SK-N-SH (cell line): ENCODE measurements at regions not wholly inside any gene's neighbourhood (a gene's known extent, or its start where the extent isn't known, plus 50 kb on each side); places are given as distances from the start of the nearest gene placed in this dataset.

ENCODE experiments used
- CTCF ChIA-PET: fragments of 300-600, 350-600 bp; formaldehyde crosslinking; extraction: SDS; loops from one replicate; lab custom pipeline; 2021; lab: Yijun Ruan, JAX
- POLR2A ChIA-PET: fragments of 350-600 bp; sonication (Branson Sonifier 250); formaldehyde crosslinking; extraction: SDS; loops from one replicate; lab custom pipeline; 2020; ENCODE audit warnings: antibody characterized with exemption, inconsistent platforms; lab: Yijun Ruan, JAX
- DNase-seq: peaks from one replicate; pipeline ENCODE4 v3.0.0; 2012
- H2AFZ ChIP-seq: fragments of 200-600 bp; sonication (generic); 2 replicates; pipeline ENCODE4 v1.8.1; 2016; ENCODE audit warnings: antibody characterized with exemption, mild to moderate bottlenecking, low read depth
- H3F3A ChIP-seq: fragments of 200-600 bp; sonication (generic); replicated peaks from 2 replicates; pipeline ENCODE3; 2016; ENCODE audit warnings: antibody characterized with exemption, mild to moderate bottlenecking; ENCODE audit not compliant: insufficient read depth
- H3K27ac ChIP-seq, 2 experiments: fragments of 200-500 bp in 1 of 2; fragments of 200-600 bp in 1 of 2; sonication (Bioruptor generic) in 1 of 2; sonication (generic), shearing (Covaris generic) in 1 of 2; 2 replicates each; pipeline versions ENCODE4 v1.5.1 to v1.6.1; 2014 to 2016; ENCODE audit warnings: low read depth in 2 of 2, inconsistent platforms in 1 of 2, low read length in 1 of 2, mild to moderate bottlenecking in 1 of 2, mixed read lengths in 1 of 2
- H3K27me3 ChIP-seq: fragments of 200-600 bp; sonication (generic), shearing (Covaris generic); 2 replicates; pipeline ENCODE4 v1.6.1; 2016; ENCODE audit warnings: mixed run types; ENCODE audit not compliant: insufficient read depth
- H3K36me3 ChIP-seq, 2 experiments: fragments of 200-500 bp in 1 of 2; fragments of 200-600 bp in 1 of 2; sonication (Bioruptor generic) in 1 of 2; sonication (generic) in 1 of 2; replicated peaks in 1 of 2; 2 replicates each; pipeline versions ENCODE3 to v1.5.1; 2014 to 2016; ENCODE audit warnings: low read length in 1 of 2, mild to moderate bottlenecking in 1 of 2; ENCODE audit not compliant: insufficient read depth in 2 of 2, control insufficient read depth in 1 of 2
- H3K4me1 ChIP-seq, 2 experiments: fragments of 200-500 bp in 1 of 2; fragments of 200-600 bp in 1 of 2; sonication (Bioruptor generic) in 1 of 2; sonication (generic), shearing (Covaris generic) in 1 of 2; 2 replicates each; pipeline versions ENCODE4 v1.5.1 to v1.6.1; 2014 to 2016; ENCODE audit warnings: low read depth in 1 of 2, low read length in 1 of 2, mixed run types in 1 of 2; ENCODE audit not compliant: insufficient read depth in 2 of 2, control insufficient read depth in 1 of 2
- H3K4me2 ChIP-seq: fragments of 200-600 bp; sonication (generic), shearing (Covaris generic); 2 replicates; pipeline ENCODE4 v1.6.1; 2017; ENCODE audit warnings: mixed run types
- H3K4me3 ChIP-seq, 2 experiments: fragments of 200-500 bp in 1 of 2; fragments of 200-600 bp in 1 of 2; sonication (Bioruptor generic) in 1 of 2; sonication (generic), shearing (Covaris generic) in 1 of 2; 2 replicates each; pipeline versions ENCODE4 v1.5.1 to v1.8.1; 2014 to 2016; ENCODE audit warnings: low read depth in 2 of 2, inconsistent platforms in 1 of 2, low read length in 1 of 2, mild to moderate bottlenecking in 1 of 2, mixed read lengths in 1 of 2, moderate library complexity in 1 of 2
- H3K79me2 ChIP-seq: fragments of 200-600 bp; sonication (generic); 2 replicates; pipeline ENCODE4 v1.8.1; 2017; ENCODE audit warnings: mild to moderate bottlenecking; ENCODE audit not compliant: insufficient read depth
- H3K9ac ChIP-seq: fragments of 200-600 bp; sonication (generic); 2 replicates; pipeline ENCODE4 v1.6.1; 2017; ENCODE audit warnings: mixed run types
- H3K9me2 ChIP-seq: fragments of 200-600 bp; sonication (generic); 2 replicates; pipeline ENCODE4 v1.6.1; 2017; ENCODE audit warnings: mixed run types
- H3K9me3 ChIP-seq: fragments of 200-600 bp; sonication (generic); 2 replicates; pipeline ENCODE4 v1.6.1; 2017; ENCODE audit warnings: mixed run types, mild to moderate bottlenecking, moderate library complexity
- H4K20me1 ChIP-seq: fragments of 200-600 bp; sonication (generic); 2 replicates; pipeline ENCODE4 v1.6.1; 2017; ENCODE audit warnings: mild to moderate bottlenecking, mixed run types; ENCODE audit not compliant: insufficient read depth
- CHD2 ChIP-seq: fragments of 150-350 bp; IDR thresholded peaks from 2 replicates; pipeline ENCODE4 v1.6.1; 2018; ENCODE audit warnings: low read length; ENCODE audit not compliant: partially characterized antibody
- ELF1 ChIP-seq: IDR thresholded peaks from 2 replicates; pipeline ENCODE4 v1.4.0; 2012
- EZH2phosphoT487 ChIP-seq: fragments of 200-600 bp; sonication (generic); IDR thresholded peaks from 2 replicates; pipeline ENCODE4 v1.6.1; 2017; ENCODE audit warnings: low read depth, mixed run types, mild to moderate bottlenecking, antibody characterized with exemption, moderate library complexity, borderline replicate concordance
- FOXM1 ChIP-seq: IDR thresholded peaks from 2 replicates; pipeline ENCODE4 v1.4.0; 2012; ENCODE audit warnings: low read depth, mild to moderate bottlenecking
- GABPA ChIP-seq: IDR thresholded peaks from 2 replicates; pipeline ENCODE4 v1.4.0; 2012; ENCODE audit warnings: low read depth, mild to moderate bottlenecking
- GATA2 ChIP-seq: sonication (generic); formaldehyde crosslinking; IDR thresholded peaks from 2 replicates; pipeline ENCODE4 v1.5.0; 2020; ENCODE audit warnings: mild to moderate bottlenecking, missing genetic modification reagents
- JUND ChIP-seq: IDR thresholded peaks from 2 replicates; pipeline ENCODE4 v1.4.0; 2012
- NFIC ChIP-seq: IDR thresholded peaks from 2 replicates; pipeline ENCODE4 v1.4.0; 2012; ENCODE audit warnings: borderline replicate concordance
- NRF1 ChIP-seq: IDR thresholded peaks from 2 replicates; pipeline ENCODE4 v1.6.1; 2012; ENCODE audit warnings: low read depth, mild to moderate bottlenecking, low read length
- POLR2AphosphoS5 ChIP-seq: IDR thresholded peaks from 2 replicates; pipeline ENCODE4 v1.6.1; 2012; ENCODE audit warnings: low read depth, low read length
- RCOR1 ChIP-seq: fragments of 150-350 bp; IDR thresholded peaks from 2 replicates; pipeline ENCODE4 v1.6.1; 2017; ENCODE audit warnings: antibody characterized with exemption, low read length
- TAF1 ChIP-seq: IDR thresholded peaks from 2 replicates; pipeline ENCODE4 v1.6.1; 2012; ENCODE audit warnings: low read depth, mild to moderate bottlenecking, low read length, moderate library complexity, borderline replicate concordance
- TEAD4 ChIP-seq: IDR thresholded peaks from 2 replicates; pipeline ENCODE4 v1.4.0; 2012; ENCODE audit warnings: mild to moderate bottlenecking, borderline replicate concordance; ENCODE audit not compliant: insufficient read depth
- WGBS: methylation state at CpG from one replicate; pipeline ENCODE4 v1.1.6; 2017; ENCODE audit warnings: low lambda C conversion rate; 5-methylcytosine and 5-hydroxymethylcytosine counted together
- TF ChIP-seq, protein P1 (sequence below): IDR thresholded peaks from 2 replicates; pipeline ENCODE4 v1.4.0; 2012; ENCODE audit warnings: low read depth, borderline replicate concordance
- TF ChIP-seq, protein P2 (sequence below): IDR thresholded peaks from 2 replicates; pipeline ENCODE4 v1.6.1; 2012; ENCODE audit warnings: mild to moderate bottlenecking, low read depth, low read length, moderate library complexity
- TF ChIP-seq, protein P3 (sequence below): IDR thresholded peaks from 2 replicates; pipeline ENCODE4 v1.4.0; 2012; ENCODE audit warnings: low read depth
- TF ChIP-seq, protein P4 (sequence below): fragments of 200-600 bp; sonication (generic); IDR thresholded peaks from 2 replicates; pipeline ENCODE4 v1.6.1; 2017; ENCODE audit warnings: antibody characterized with exemption, mild to moderate bottlenecking, moderate library complexity
- TF ChIP-seq, protein P5 (sequence below): IDR thresholded peaks from 2 replicates; pipeline ENCODE4 v1.4.0; 2012; ENCODE audit warnings: low read depth, borderline replicate concordance

DNA sequence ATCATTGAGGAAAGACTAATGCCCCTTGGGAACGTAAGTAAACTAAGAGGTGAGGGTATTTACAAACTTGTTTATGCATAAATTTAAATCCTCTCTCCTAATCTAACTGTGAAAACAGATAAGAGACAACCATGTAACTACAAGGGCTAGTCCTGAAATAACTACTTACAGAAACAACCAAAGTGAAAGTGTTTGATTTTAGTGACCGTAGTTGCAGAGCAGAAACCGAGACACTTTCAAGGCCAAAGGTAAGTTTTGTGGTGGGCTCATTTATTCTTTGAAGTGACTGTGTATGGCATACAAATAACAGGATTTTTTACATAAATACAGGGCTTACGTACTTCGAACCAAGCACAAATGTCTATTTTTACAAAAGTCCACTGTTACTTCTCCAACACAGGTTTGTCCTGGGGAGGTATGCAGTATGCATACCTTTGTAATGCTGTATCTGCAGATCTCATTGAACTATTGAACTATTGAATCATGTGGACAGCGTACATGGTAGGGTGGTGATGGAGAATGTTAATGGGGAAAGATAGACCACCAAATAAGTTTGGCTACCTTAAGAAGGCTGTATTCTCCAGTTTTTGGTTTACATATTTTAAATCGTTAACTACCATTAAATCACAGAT, 99.6 kb upstream of the RBMS3 start:
- no peak overlapping the region for H3K4me2 ChIP-seq

More for the DNA sequence above, 99.6 kb upstream of the RBMS3 start:
- Histone ChIP-seq H3F3A (peaks cover 31% of the 10 kb centered on the region), H3K27me3 (no peaks in the 10 kb centered on the region), H3K9ac (no peak overlapping the region), H3K4me3 (no peak overlapping the region), H2AFZ (no peak overlapping the region), H3K27ac (no peak overlapping the region), H3K9me2 (no peaks in the 10 kb centered on the region), H4K20me1 (no peaks in the 10 kb centered on the region), H3K79me2 (no peaks in the 10 kb centered on the region), H3K4me1 (peaks cover 3 to 23% of the 10 kb centered on the region in 2 experiments; a peak in 3 of 4 replicates), H3K9me3 (no peaks in the 10 kb centered on the region), H3K36me3 (no peaks in the 10 kb centered on the region)
- no peak for DNase-seq
- WGBS: 81% methylated on average over 7 of the region's 7 CpGs
- ChIA-PET POLR2A (no interaction called here), CTCF (interaction anchor here (1.4 kb wide), 1 partner anchor 48 kb away, joined by 3 read pairs; no protein-coding TSS in a partner anchor)
- TF ChIP-seq GABPA (no peak), FOXM1 (no peak), EZH2phosphoT487 (no peak), GATA2 (CRISPR knock-in tag) (no peak), JUND (no peak), TEAD4 (no peak), ELF1 (no peak), CHD2 (no peak), RCOR1 (no peak), TAF1 (no peak), POLR2AphosphoS5 (no peak), NRF1 (no peak), NFIC (no peak)
- TF ChIP-seq, protein P1, sequence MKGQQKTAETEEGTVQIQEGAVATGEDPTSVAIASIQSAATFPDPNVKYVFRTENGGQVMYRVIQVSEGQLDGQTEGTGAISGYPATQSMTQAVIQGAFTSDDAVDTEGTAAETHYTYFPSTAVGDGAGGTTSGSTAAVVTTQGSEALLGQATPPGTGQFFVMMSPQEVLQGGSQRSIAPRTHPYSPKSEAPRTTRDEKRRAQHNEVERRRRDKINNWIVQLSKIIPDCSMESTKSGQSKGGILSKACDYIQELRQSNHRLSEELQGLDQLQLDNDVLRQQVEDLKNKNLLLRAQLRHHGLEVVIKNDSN: no peak
- TF ChIP-seq, protein P2, sequence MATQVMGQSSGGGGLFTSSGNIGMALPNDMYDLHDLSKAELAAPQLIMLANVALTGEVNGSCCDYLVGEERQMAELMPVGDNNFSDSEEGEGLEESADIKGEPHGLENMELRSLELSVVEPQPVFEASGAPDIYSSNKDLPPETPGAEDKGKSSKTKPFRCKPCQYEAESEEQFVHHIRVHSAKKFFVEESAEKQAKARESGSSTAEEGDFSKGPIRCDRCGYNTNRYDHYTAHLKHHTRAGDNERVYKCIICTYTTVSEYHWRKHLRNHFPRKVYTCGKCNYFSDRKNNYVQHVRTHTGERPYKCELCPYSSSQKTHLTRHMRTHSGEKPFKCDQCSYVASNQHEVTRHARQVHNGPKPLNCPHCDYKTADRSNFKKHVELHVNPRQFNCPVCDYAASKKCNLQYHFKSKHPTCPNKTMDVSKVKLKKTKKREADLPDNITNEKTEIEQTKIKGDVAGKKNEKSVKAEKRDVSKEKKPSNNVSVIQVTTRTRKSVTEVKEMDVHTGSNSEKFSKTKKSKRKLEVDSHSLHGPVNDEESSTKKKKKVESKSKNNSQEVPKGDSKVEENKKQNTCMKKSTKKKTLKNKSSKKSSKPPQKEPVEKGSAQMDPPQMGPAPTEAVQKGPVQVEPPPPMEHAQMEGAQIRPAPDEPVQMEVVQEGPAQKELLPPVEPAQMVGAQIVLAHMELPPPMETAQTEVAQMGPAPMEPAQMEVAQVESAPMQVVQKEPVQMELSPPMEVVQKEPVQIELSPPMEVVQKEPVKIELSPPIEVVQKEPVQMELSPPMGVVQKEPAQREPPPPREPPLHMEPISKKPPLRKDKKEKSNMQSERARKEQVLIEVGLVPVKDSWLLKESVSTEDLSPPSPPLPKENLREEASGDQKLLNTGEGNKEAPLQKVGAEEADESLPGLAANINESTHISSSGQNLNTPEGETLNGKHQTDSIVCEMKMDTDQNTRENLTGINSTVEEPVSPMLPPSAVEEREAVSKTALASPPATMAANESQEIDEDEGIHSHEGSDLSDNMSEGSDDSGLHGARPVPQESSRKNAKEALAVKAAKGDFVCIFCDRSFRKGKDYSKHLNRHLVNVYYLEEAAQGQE: no peak
- TF ChIP-seq, protein P3, sequence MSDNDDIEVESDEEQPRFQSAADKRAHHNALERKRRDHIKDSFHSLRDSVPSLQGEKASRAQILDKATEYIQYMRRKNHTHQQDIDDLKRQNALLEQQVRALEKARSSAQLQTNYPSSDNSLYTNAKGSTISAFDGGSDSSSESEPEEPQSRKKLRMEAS: no peak
- TF ChIP-seq, protein P4, sequence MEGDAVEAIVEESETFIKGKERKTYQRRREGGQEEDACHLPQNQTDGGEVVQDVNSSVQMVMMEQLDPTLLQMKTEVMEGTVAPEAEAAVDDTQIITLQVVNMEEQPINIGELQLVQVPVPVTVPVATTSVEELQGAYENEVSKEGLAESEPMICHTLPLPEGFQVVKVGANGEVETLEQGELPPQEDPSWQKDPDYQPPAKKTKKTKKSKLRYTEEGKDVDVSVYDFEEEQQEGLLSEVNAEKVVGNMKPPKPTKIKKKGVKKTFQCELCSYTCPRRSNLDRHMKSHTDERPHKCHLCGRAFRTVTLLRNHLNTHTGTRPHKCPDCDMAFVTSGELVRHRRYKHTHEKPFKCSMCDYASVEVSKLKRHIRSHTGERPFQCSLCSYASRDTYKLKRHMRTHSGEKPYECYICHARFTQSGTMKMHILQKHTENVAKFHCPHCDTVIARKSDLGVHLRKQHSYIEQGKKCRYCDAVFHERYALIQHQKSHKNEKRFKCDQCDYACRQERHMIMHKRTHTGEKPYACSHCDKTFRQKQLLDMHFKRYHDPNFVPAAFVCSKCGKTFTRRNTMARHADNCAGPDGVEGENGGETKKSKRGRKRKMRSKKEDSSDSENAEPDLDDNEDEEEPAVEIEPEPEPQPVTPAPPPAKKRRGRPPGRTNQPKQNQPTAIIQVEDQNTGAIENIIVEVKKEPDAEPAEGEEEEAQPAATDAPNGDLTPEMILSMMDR: no peak
- TF ChIP-seq, protein P5, sequence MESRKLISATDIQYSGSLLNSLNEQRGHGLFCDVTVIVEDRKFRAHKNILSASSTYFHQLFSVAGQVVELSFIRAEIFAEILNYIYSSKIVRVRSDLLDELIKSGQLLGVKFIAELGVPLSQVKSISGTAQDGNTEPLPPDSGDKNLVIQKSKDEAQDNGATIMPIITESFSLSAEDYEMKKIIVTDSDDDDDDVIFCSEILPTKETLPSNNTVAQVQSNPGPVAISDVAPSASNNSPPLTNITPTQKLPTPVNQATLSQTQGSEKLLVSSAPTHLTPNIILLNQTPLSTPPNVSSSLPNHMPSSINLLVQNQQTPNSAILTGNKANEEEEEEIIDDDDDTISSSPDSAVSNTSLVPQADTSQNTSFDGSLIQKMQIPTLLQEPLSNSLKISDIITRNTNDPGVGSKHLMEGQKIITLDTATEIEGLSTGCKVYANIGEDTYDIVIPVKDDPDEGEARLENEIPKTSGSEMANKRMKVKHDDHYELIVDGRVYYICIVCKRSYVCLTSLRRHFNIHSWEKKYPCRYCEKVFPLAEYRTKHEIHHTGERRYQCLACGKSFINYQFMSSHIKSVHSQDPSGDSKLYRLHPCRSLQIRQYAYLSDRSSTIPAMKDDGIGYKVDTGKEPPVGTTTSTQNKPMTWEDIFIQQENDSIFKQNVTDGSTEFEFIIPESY: no peak
